ENCODE measurements at regions not wholly inside any gene's neighbourhood (a gene's known extent, or its start where the extent isn't known, plus 50 kb on each side); places are given as distances from the start of the nearest gene placed in this dataset.
"Not testable (repeated sequence)": the region's sequence is repeated elsewhere in the genome, so short reads cannot be mapped to it uniquely, and the experiment has no call there.

DNA sequence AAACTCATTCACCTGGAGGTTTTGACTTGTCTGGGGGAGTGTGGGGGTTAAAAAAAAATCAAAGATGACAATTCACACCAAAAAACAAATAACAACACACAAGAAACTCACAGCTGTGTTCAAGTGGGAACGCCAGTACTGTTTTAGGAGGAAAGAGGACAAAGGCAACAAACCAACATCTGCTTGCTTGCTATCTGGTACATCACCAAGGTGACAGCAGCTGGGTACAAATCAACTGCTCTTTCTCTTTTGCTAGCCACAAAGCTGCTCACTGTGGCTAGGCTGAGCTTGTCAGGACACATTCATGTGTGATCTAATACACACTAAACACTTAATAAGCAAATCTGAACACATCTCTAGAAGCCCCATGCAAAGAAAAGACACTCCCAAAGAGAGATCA is 128.0 kb upstream of the RAP1B start:
- H3K36me3 ChIP-seq (ENCODE audit: control insufficient read depth, low read depth, low read length) = no peaks in the 10 kb centered on the region
- no peak overlapping the region for H3K27ac ChIP-seq (ENCODE audit: low read length)
- no peak overlapping the region for H3K9ac ChIP-seq (ENCODE audit: low read length)
- H3K4me3 ChIP-seq (ENCODE audit: low read length) = no peak overlapping the region
- H3K27me3 ChIP-seq (ENCODE audit: control insufficient read depth, insufficient read depth, low read length) = no peaks in the 10 kb centered on the region
- H3K9me3 ChIP-seq (ENCODE audit: control insufficient read depth, low read depth, low read length) = no peaks in the 10 kb centered on the region
- peaks cover 4% of the 10 kb centered on the region for H3K4me1 ChIP-seq (ENCODE audit: control insufficient read depth, low read depth, low read length)

DNA sequence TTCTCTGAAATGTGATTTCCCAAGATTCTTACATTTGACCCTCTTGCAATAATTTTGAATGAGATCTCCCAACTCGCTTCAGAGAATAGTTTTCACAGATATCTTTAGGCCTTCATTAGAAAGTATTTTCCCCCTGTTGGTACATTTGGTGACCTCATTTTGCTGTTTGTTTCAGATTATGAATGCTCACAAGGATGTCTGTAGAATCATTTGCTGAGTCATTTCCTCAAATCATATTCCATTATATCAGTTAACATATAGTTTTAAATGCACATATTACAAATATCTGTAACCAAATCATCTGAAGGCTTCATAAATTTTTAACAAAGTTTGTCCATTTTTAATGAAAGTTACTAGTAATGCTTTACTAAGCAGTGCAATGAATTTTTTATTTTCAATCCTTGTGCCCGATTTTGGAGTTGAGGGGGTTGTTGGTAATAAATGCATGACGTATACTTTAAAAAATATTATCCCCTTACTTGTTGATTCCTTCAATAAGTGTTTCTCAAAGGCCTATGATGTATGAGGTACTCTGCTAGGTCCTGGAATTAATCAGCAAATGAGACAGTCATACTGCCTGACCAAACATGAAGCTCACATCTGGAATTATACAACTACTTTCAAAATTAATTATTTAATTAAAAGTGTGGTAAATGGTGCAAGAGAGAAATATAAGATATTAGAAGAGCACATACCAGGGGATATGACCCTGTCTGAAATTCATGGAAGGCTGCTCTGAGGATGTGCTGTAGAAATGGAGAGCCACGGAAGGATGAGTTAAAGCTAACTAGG is 126.9 kb upstream of the RAP1B start:
- no peaks in the 10 kb centered on the region for H3K36me3 ChIP-seq (ENCODE audit: control insufficient read depth, low read depth, low read length)
- H3K4me3 ChIP-seq (ENCODE audit: low read length) = no peak overlapping the region
- H3K9ac ChIP-seq (ENCODE audit: low read length) = no peak overlapping the region
- H3K4me1 ChIP-seq (ENCODE audit: control insufficient read depth, low read depth, low read length) = peaks cover 4% of the 10 kb centered on the region
- H3K27me3 ChIP-seq (ENCODE audit: control insufficient read depth, insufficient read depth, low read length) = no peaks in the 10 kb centered on the region
- no peaks in the 10 kb centered on the region for H3K9me3 ChIP-seq (ENCODE audit: control insufficient read depth, low read depth, low read length)
- no peak overlapping the region for H3K27ac ChIP-seq (ENCODE audit: low read length)

DNA sequence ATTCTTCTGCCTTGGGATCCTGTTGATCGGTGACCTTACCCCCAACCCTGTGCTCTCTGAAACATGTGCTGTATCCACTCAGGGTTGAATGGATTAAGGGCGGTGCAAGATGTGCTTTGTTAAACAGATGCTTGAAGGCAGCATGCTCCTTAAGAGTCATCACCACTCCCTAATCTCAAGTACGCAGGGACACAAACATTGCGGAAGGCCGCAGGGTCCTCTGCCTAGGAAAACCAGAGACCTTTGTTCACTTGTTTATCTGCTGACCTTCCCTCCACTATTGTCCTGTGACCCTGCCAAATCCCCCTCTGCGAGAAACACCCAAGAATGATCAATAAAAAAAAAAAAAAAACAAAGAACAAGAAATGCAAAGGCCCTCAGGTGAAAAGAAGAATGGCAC is 126.1 kb upstream of the RAP1B start:
- not testable (repeated sequence) for H3K4me3 ChIP-seq (ENCODE audit: low read length); H3K9ac ChIP-seq (ENCODE audit: low read length); H3K27ac ChIP-seq (ENCODE audit: low read length); H3K36me3 ChIP-seq (ENCODE audit: control insufficient read depth, low read depth, low read length); H3K4me1 ChIP-seq (ENCODE audit: control insufficient read depth, low read depth, low read length); H3K27me3 ChIP-seq (ENCODE audit: control insufficient read depth, insufficient read depth, low read length); H3K9me3 ChIP-seq (ENCODE audit: control insufficient read depth, low read depth, low read length)

DNA sequence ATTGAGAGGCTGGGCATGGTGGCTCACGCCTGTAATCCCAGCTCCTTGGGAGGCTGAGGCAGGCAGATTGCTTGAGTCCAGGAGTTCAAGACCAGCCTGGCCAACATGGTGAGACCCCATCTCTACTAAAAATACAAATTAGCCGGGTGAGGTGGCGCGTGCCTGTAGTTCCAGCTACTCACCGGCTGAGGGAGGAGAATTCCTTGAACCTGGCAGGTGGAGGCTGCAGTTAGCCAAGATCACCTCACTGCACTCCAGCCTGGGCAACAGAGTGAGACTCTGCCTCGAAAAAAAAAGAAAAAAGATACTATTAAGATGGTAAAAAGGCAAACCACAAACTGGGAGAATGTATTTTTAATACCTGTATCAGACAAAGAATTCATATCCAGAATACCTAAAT is 124.2 kb upstream of the RAP1B start:
- H3K27me3 ChIP-seq (ENCODE audit: control insufficient read depth, insufficient read depth, low read length); H3K9me3 ChIP-seq (ENCODE audit: control insufficient read depth, low read depth, low read length); H3K36me3 ChIP-seq (ENCODE audit: control insufficient read depth, low read depth, low read length); H3K27ac ChIP-seq (ENCODE audit: low read length); H3K9ac ChIP-seq (ENCODE audit: low read length); H3K4me1 ChIP-seq (ENCODE audit: control insufficient read depth, low read depth, low read length); H3K4me3 ChIP-seq (ENCODE audit: low read length): not testable (repeated sequence)

DNA sequence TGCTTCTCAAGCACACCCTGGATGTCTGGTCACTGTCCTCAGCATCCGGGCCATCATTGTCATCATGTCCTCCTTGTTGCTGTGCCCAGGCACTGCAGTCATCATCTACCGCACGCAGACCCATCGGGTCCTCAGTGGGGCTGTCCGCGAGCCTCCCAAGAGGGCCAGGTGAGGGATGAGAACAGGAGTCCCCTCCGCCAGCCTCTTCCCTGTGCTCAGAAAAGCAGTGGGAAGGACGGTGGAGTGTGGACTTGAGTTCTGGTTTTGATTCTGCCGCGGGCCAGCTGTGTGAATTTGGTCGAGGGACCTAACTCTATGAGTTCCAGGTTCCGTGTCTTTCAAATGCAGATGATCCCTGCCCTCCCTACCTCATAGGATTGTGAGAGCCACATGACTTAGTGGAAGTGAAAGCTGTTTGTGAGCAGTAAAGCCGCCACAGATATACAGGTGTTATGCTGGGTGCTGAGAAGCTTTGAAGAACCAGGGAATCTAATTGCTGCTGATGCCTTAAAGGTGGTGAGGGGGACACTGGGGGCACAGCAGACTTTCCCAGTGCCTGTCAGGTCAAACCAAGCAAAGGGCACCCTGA is 122.9 kb upstream of the RAP1B start:
- H3K9me3 ChIP-seq (ENCODE audit: control insufficient read depth, low read depth, low read length) = no peaks in the 10 kb centered on the region
- no peak overlapping the region for H3K27ac ChIP-seq (ENCODE audit: low read length)
- H3K9ac ChIP-seq (ENCODE audit: low read length) = no peak overlapping the region
- no peak overlapping the region for H3K4me3 ChIP-seq (ENCODE audit: low read length)
- no peaks in the 10 kb centered on the region for H3K27me3 ChIP-seq (ENCODE audit: control insufficient read depth, insufficient read depth, low read length)
- H3K36me3 ChIP-seq (ENCODE audit: control insufficient read depth, low read depth, low read length) = no peaks in the 10 kb centered on the region
- no peaks in the 10 kb centered on the region for H3K4me1 ChIP-seq (ENCODE audit: control insufficient read depth, low read depth, low read length)

DNA sequence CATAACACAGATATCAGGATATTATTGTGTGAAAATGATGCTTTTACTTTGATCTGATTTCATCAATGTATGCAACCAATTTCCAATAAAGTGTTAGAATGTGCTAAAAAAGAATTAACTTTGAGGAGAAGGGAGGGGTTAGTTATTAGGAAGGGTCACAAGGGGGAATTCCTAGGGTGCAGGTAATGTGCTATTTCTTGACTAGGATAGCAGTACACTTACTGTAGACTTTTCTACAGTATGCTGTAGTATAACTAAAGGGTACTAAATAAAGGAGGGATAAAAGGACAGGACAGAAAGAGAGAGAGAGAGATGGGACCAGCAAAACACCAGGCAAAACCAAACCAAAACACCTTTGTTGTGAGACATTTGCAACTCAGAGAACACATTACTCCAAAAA is 121.4 kb upstream of the RAP1B start:
- no peaks in the 10 kb centered on the region for H3K36me3 ChIP-seq (ENCODE audit: control insufficient read depth, low read depth, low read length)
- H3K4me1 ChIP-seq (ENCODE audit: control insufficient read depth, low read depth, low read length) = no peaks in the 10 kb centered on the region
- H3K27ac ChIP-seq (ENCODE audit: low read length) = no peak overlapping the region
- H3K9ac ChIP-seq (ENCODE audit: low read length) = no peak overlapping the region
- no peak overlapping the region for H3K4me3 ChIP-seq (ENCODE audit: low read length)
- no peaks in the 10 kb centered on the region for H3K9me3 ChIP-seq (ENCODE audit: control insufficient read depth, low read depth, low read length)
- no peaks in the 10 kb centered on the region for H3K27me3 ChIP-seq (ENCODE audit: control insufficient read depth, insufficient read depth, low read length)

DNA sequence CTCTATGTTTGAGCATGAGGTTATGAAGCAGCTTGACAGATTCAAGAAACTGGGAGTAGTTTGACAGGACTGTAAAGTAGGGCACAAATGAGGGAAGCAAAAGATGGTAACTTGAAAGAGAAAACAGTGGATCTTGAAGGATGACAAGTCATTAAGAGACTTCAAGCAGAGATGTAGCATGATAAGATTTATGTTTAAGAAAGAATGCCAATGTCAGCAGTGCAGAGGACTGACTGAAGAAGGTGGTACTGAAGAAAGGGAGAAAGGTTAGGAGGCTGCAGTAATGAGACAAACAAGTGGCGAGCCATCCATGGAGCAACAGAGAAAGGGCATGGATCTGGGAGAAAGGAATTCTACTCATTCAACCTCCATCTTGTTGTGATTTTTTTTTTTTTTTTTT is 120.2 kb upstream of the RAP1B start:
- no peaks in the 10 kb centered on the region for H3K27me3 ChIP-seq (ENCODE audit: control insufficient read depth, insufficient read depth, low read length)
- H3K9ac ChIP-seq (ENCODE audit: low read length) = no peak overlapping the region
- H3K36me3 ChIP-seq (ENCODE audit: control insufficient read depth, low read depth, low read length) = no peaks in the 10 kb centered on the region
- H3K4me3 ChIP-seq (ENCODE audit: low read length) = no peak overlapping the region
- H3K9me3 ChIP-seq (ENCODE audit: control insufficient read depth, low read depth, low read length) = no peaks in the 10 kb centered on the region
- no peaks in the 10 kb centered on the region for H3K4me1 ChIP-seq (ENCODE audit: control insufficient read depth, low read depth, low read length)
- no peak overlapping the region for H3K27ac ChIP-seq (ENCODE audit: low read length)

DNA sequence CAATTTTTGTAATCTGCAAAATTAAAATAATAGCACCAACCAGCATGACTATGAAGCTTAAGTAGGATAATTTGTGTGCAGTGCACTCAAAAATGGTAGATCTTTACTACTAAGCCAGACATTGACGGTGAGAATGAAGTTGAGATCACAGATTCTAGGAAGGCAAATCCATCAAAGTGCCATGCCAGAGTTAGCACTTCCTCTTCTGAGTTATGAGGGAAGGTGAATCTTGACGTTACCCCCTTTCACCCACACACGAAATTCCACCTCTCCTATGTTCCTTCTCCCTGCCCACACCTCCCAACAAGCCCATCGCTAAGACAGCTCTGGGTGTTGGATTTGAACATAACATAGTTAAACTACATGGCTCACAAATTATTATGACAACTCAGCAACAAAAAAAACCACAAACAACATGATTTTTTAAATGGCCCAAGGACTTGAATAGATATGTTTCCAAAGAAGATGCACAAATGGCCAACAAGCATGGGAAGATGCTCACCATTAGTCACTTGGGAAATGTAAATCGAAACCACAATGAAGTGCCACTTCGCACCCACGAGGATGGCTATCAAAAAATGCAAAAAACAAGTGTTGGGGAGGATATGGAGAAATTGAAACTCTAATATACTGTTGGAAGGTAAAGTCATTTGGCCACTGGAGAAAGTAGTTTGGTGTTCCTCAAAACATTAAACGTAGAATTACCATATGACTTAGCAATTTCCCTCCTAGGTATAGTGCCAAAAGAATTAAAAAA is 119.3 kb upstream of the RAP1B start:
- Histone ChIP-seq H3K27me3 (ENCODE audit: control insufficient read depth, insufficient read depth, low read length) (no peaks in the 10 kb centered on the region), H3K36me3 (ENCODE audit: control insufficient read depth, low read depth, low read length) (no peaks in the 10 kb centered on the region), H3K4me3 (ENCODE audit: low read length) (no peak overlapping the region), H3K9me3 (ENCODE audit: control insufficient read depth, low read depth, low read length) (no peaks in the 10 kb centered on the region), H3K27ac (ENCODE audit: low read length) (no peak overlapping the region), H3K4me1 (ENCODE audit: control insufficient read depth, low read depth, low read length) (no peaks in the 10 kb centered on the region), H3K9ac (ENCODE audit: low read length) (no peak overlapping the region)

DNA sequence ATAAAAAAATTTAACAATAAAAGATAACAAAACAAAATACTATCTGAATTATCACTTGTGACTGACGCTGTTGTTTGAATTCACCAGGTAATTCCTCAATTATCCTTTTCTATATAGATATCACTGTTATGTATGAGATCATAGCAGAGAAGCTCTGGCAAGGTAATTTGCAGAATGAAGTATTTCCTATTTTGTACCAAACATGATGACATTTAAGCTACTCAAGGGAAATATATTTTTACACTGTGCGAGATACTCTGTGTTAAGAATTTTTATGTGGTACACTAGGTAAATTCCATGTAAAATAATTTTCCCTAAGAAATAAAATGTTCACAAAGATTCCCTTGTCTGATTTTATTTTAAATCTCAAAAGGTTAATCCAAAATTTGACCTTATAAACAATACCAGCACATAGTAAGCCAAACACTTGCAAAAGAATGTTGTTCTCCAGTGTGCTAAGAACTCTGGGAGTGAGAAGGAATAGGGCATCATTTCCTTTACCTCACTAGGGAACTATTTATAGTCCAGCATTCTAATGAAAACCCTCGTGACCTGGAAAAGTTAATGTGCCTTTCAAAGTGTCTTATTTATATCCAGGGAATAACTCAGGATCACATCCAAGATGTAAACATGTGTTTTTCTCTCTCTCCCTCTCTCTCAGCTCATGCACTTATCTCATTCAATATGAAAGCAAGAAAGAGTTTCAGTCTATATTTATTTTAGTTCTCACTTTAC is 115.2 kb upstream of the RAP1B start:
- no peak overlapping the region for H3K4me3 ChIP-seq (ENCODE audit: low read length)
- H3K27me3 ChIP-seq (ENCODE audit: control insufficient read depth, insufficient read depth, low read length) = no peaks in the 10 kb centered on the region
- H3K9me3 ChIP-seq (ENCODE audit: control insufficient read depth, low read depth, low read length) = no peaks in the 10 kb centered on the region
- no peaks in the 10 kb centered on the region for H3K4me1 ChIP-seq (ENCODE audit: control insufficient read depth, low read depth, low read length)
- no peaks in the 10 kb centered on the region for H3K36me3 ChIP-seq (ENCODE audit: control insufficient read depth, low read depth, low read length)
- no peak overlapping the region for H3K9ac ChIP-seq (ENCODE audit: low read length)
- no peak overlapping the region for H3K27ac ChIP-seq (ENCODE audit: low read length)

DNA sequence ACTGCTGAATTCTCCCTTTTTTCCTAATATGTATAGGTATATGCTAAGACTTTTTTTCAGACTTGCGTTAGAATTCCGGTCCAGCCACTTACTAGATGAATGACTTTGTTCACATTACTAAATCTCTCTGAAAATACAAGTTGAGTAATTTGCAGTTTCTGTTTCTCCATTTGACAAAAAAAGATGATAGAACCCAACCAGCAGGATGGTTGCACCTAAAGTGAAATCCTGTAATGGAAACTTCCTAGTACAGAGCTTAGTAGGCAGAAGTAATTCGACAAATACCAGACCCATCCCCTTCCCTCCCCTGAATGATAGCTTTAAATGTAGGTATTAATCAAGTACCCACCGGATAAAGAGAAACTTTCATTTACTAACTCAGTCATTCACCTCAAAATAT is 113.6 kb upstream of the RAP1B start:
- no peaks in the 10 kb centered on the region for H3K9me3 ChIP-seq (ENCODE audit: control insufficient read depth, low read depth, low read length)
- H3K27ac ChIP-seq (ENCODE audit: low read length) = no peak overlapping the region
- H3K27me3 ChIP-seq (ENCODE audit: control insufficient read depth, insufficient read depth, low read length) = no peaks in the 10 kb centered on the region
- no peak overlapping the region for H3K4me3 ChIP-seq (ENCODE audit: low read length)
- H3K9ac ChIP-seq (ENCODE audit: low read length) = no peak overlapping the region
- H3K36me3 ChIP-seq (ENCODE audit: control insufficient read depth, low read depth, low read length) = no peaks in the 10 kb centered on the region
- no peaks in the 10 kb centered on the region for H3K4me1 ChIP-seq (ENCODE audit: control insufficient read depth, low read depth, low read length)

DNA sequence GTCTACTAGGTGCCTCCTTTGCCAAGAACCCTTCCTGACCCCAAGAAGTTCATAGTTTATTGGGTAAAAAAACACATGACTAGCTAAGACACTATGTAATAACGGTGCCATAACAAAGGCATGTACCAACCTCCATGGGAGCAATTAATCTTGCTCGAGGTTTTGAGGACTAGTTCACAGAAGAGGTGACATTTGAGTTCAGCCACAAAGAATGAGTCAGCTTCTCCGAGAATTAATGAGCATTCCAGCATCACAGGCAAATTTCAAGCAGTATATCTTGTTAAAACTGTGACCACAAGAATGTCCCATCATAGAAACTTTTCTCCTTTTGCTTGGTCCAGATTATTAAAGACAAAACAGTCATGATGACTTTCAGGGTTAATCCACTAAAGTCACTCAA is 113.0 kb upstream of the RAP1B start:
- Histone ChIP-seq H3K9me3 (ENCODE audit: control insufficient read depth, low read depth, low read length) (no peaks in the 10 kb centered on the region), H3K9ac (ENCODE audit: low read length) (no peak overlapping the region), H3K4me1 (ENCODE audit: control insufficient read depth, low read depth, low read length) (no peaks in the 10 kb centered on the region), H3K36me3 (ENCODE audit: control insufficient read depth, low read depth, low read length) (no peaks in the 10 kb centered on the region), H3K27me3 (ENCODE audit: control insufficient read depth, insufficient read depth, low read length) (no peaks in the 10 kb centered on the region), H3K4me3 (ENCODE audit: low read length) (no peak overlapping the region), H3K27ac (ENCODE audit: low read length) (no peak overlapping the region)
